Activated B cell treated with CpG ODN at 0.5 μM for 24 hours (primary cell): ENCODE measurements at regions not wholly inside any gene's neighbourhood (a gene's known extent, or its start where the extent isn't known, plus 50 kb on each side); places are given as distances from the start of the nearest gene placed in this dataset.
"Not testable (repeated sequence)": the region's sequence is repeated elsewhere in the genome, so short reads cannot be mapped to it uniquely, and the experiment has no call there.

Experiments used
- ATAC-seq: fragments of 200-7000 bp; cut with Tn5 transposase; one replicate; pipeline ENCODE4 v1.10.0; 2021; ENCODE audit warnings: low read depth, mild to moderate bottlenecking, moderate library complexity
- CTCF ChIA-PET: fragments of 350-600 bp; sonication (Branson Sonifier 250); formaldehyde crosslinking; loops from one replicate; lab custom pipeline; 2021; ENCODE audit warnings: antibody characterized with exemption; lab: Charles Lee
- POLR2A ChIA-PET: fragments of 350-600 bp; sonication (Branson Sonifier 250); formaldehyde crosslinking; loops from one replicate; lab custom pipeline; 2021; ENCODE audit warnings: antibody characterized with exemption; lab: Charles Lee
- DNase-seq: peaks from one replicate; pipeline ENCODE4 v3.0.0; 2022
- H3K27ac Mint-ChIP-seq: one replicate; pipeline ENCODE4 v1.8.0; 2020; ENCODE audit warnings: mixed read lengths
- H3K27me3 Mint-ChIP-seq: one replicate; pipeline ENCODE4 v1.8.0; 2021; ENCODE audit warnings: mixed read lengths
- H3K36me3 Mint-ChIP-seq: one replicate; pipeline ENCODE4 v1.8.0; 2021; ENCODE audit warnings: low read depth, mixed read lengths
- H3K4me1 Mint-ChIP-seq: one replicate; pipeline ENCODE4 v1.8.0; 2021; ENCODE audit warnings: mixed read lengths
- H3K4me3 Mint-ChIP-seq: one replicate; pipeline ENCODE4 v1.8.0; 2020; ENCODE audit warnings: mild to moderate bottlenecking, mixed read lengths
- H3K9me3 Mint-ChIP-seq: one replicate; pipeline ENCODE4 v1.8.0; 2020; ENCODE audit warnings: mixed read lengths
- intact Hi-C: fragments of 100-400 bp; cut with micrococcal nuclease; formaldehyde crosslinking; loops from one replicate; pipeline ENCODE4 v1.15.1; 2024
- TF ChIP-seq, protein P1 (sequence below): fragments of 200-600 bp; IDR thresholded peaks from one replicate; pipeline ENCODE4 v1.8.0; 2022; ENCODE audit warnings: antibody characterized with exemption, mild to moderate bottlenecking

- no peak for ATAC-seq
- ChIA-PET POLR2A (no interaction called here), CTCF (no interaction called here)
- Mint-ChIP-seq H3K9me3 (peaks cover 2% of the 10 kb centered on the region), H3K27me3 (no peaks in the 10 kb centered on the region), H3K4me3 (no peak overlapping the region), H3K27ac (no peak overlapping the region), H3K36me3 (no peaks in the 10 kb centered on the region), H3K4me1 (no peaks in the 10 kb centered on the region)
- no peak for DNase-seq
- intact Hi-C loops, result no loop called here
- TF ChIP-seq, protein P1, sequence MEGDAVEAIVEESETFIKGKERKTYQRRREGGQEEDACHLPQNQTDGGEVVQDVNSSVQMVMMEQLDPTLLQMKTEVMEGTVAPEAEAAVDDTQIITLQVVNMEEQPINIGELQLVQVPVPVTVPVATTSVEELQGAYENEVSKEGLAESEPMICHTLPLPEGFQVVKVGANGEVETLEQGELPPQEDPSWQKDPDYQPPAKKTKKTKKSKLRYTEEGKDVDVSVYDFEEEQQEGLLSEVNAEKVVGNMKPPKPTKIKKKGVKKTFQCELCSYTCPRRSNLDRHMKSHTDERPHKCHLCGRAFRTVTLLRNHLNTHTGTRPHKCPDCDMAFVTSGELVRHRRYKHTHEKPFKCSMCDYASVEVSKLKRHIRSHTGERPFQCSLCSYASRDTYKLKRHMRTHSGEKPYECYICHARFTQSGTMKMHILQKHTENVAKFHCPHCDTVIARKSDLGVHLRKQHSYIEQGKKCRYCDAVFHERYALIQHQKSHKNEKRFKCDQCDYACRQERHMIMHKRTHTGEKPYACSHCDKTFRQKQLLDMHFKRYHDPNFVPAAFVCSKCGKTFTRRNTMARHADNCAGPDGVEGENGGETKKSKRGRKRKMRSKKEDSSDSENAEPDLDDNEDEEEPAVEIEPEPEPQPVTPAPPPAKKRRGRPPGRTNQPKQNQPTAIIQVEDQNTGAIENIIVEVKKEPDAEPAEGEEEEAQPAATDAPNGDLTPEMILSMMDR, result no peak
These were observed 875.7 kb upstream of the ANO3 start for GRCh38 chr11:25456211-25456610.

GRCh38 chr11:25483915-25484635 lies 847.9 kb upstream of the ANO3 start:
- TF ChIP-seq, protein P1, result no peak
- POLR2A ChIA-PET, result no interaction called here
- intact Hi-C loops, result no loop called here
- Mint-ChIP-seq H3K4me1 (no peaks in the 10 kb centered on the region), H3K27me3 (no peaks in the 10 kb centered on the region), H3K4me3 (no peak overlapping the region), H3K27ac (no peak overlapping the region), H3K36me3 (no peaks in the 10 kb centered on the region), H3K9me3 (no peaks in the 10 kb centered on the region)
- CTCF ChIA-PET, result no interaction called here
- ATAC-seq (no peak), DNase-seq (no peak)

GRCh38 chr11:25485315-25485714 lies 846.6 kb upstream of the ANO3 start:
- ChIA-PET CTCF (no interaction called here), POLR2A (no interaction called here)
- intact Hi-C loops, result no loop called here
- TF ChIP-seq, protein P1, result no peak
- Mint-ChIP-seq H3K4me1 (no peaks in the 10 kb centered on the region), H3K36me3 (no peaks in the 10 kb centered on the region), H3K27ac (no peak overlapping the region), H3K9me3 (no peaks in the 10 kb centered on the region), H3K27me3 (no peaks in the 10 kb centered on the region), H3K4me3 (no peak overlapping the region)
- DNase-seq (no peak), ATAC-seq (no peak)

DNA sequence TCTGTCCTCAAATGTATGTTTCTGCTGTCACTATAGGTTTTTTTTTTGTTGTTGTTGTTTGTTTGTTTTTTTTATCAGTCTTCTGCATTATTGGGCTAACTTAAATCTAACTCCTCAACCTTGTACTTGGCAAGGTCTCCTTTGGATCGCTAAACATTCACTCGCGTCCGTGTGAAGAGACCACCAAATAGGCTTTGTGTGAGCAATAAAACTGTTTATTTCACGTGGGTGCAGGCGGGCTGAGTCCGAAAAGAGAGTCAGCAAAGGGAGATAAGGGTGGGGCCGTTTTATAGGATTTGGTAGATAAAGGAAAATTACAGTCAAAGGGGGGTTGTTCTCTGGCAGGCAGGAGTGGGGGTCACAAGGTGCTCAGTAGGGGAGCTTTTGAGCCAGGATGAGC lies 845.6 kb upstream of the ANO3 start:
- intact Hi-C loops, DNase-seq, H3K27ac Mint-ChIP-seq, H3K4me3 Mint-ChIP-seq, H3K27me3 Mint-ChIP-seq, H3K4me1 Mint-ChIP-seq, CTCF ChIA-PET, ATAC-seq, H3K9me3 Mint-ChIP-seq, POLR2A ChIA-PET, H3K36me3 Mint-ChIP-seq: not testable (repeated sequence)

- CTCF ChIA-PET, H3K27me3 Mint-ChIP-seq, H3K9me3 Mint-ChIP-seq, H3K4me1 Mint-ChIP-seq, H3K4me3 Mint-ChIP-seq, H3K27ac Mint-ChIP-seq, POLR2A ChIA-PET, ATAC-seq, DNase-seq, H3K36me3 Mint-ChIP-seq, intact Hi-C loops: not testable (repeated sequence)
These were observed 843.8 kb upstream of the ANO3 start for GRCh38 chr11:25488176-25488575.

DNA sequence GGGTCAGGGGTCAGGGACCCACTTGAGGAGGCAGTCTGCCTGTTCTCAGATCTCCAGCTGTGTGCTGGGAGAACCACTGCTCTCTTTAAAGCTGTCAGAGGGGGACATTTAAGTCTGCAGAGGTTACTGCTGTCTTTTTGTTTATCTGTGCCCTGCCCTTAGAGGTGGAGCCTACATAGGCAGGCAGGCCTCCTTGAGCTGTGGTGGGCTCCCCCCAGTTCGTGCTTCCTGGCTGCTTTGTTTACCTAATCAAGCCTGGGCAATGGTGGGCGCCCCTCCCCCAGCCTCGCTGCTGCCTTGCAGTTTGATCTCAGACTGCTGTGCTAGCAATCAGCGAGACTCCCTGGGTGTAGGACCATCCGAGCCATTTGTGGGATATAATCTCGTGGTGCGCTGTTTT lies 830.5 kb upstream of the ANO3 start:
- H3K27me3 Mint-ChIP-seq, H3K4me1 Mint-ChIP-seq, POLR2A ChIA-PET, intact Hi-C loops, ATAC-seq, H3K27ac Mint-ChIP-seq, CTCF ChIA-PET, H3K9me3 Mint-ChIP-seq, H3K4me3 Mint-ChIP-seq, DNase-seq, H3K36me3 Mint-ChIP-seq: not testable (repeated sequence)

GRCh38 chr11:25515576-25515975 lies 816.4 kb upstream of the ANO3 start:
- no peaks in the 10 kb centered on the region for H3K4me1 Mint-ChIP-seq
- TF ChIP-seq, protein P1, result no peak
- ChIA-PET POLR2A (no interaction called here), CTCF (no interaction called here)
- ATAC-seq (no peak), DNase-seq (no peak)
- H3K36me3 Mint-ChIP-seq, result no peaks in the 10 kb centered on the region
- no peak overlapping the region for H3K27ac Mint-ChIP-seq
- no peak overlapping the region for H3K4me3 Mint-ChIP-seq
- H3K9me3 Mint-ChIP-seq, result peaks cover 8% of the 10 kb centered on the region
- intact Hi-C loops, result no loop called here
- H3K27me3 Mint-ChIP-seq, result no peaks in the 10 kb centered on the region
